Fibroblast of villous mesenchyme (primary cell): ENCODE measurements at regions not wholly inside any gene's neighbourhood (a gene's known extent, or its start where the extent isn't known, plus 50 kb on each side); places are given as distances from the start of the nearest gene placed in this dataset.

Experiments
- DNase-seq: peaks from one replicate; pipeline ENCODE4 v3.0.0-alpha.2; 2010; ENCODE audit warnings: low read depth
- H3K4me3 ChIP-seq: 2 replicates; pipeline ENCODE4 v1.5.1; 2011; ENCODE audit warnings: low read depth, mild to moderate bottlenecking, low read length
- CTCF ChIP-seq: IDR thresholded peaks from 2 replicates; pipeline ENCODE4 v1.5.1; 2012; ENCODE audit warnings: low read depth, mild to moderate bottlenecking, low read length; ENCODE audit not compliant: insufficient read depth

GRCh38 chr11:44452827-44453572, 112.5 kb upstream of the CD82 start:
- TF ChIP-seq CTCF: no peak
- DNase-seq: peak; percentile 1
- H3K4me3 ChIP-seq: no peak overlapping the region

- no peak overlapping the region for H3K4me3 ChIP-seq
- no peak for TF ChIP-seq CTCF
- DNase-seq: peak; percentile 54
These were observed 111.6 kb upstream of the CD82 start for GRCh38 chr11:44453871-44454270.

- no peak for DNase-seq
- H3K4me3 ChIP-seq: no peak overlapping the region
- no peak for TF ChIP-seq CTCF
These were observed 110.8 kb upstream of the CD82 start for GRCh38 chr11:44454666-44455065.

- peak; percentile 30 for TF ChIP-seq CTCF
- no peak overlapping the region for H3K4me3 ChIP-seq
- no peak for DNase-seq
These were observed 108.7 kb upstream of the CD82 start for GRCh38 chr11:44456544-44457300.

GRCh38 chr11:44457862-44458261, 107.6 kb upstream of the CD82 start:
- no peak for DNase-seq
- no peak overlapping the region for H3K4me3 ChIP-seq
- TF ChIP-seq CTCF: no peak

GRCh38 chr11:44463751-44464150, 101.7 kb upstream of the CD82 start:
- DNase-seq: no peak
- H3K4me3 ChIP-seq: no peak overlapping the region
- TF ChIP-seq CTCF: no peak

- TF ChIP-seq CTCF: no peak
- no peak overlapping the region for H3K4me3 ChIP-seq
- DNase-seq: peak; percentile 2
These were observed 100.7 kb upstream of the CD82 start for GRCh38 chr11:44464741-44465140.
